Parathyroid adenoma (tissue), 2 donors: ENCODE measurements at regions not wholly inside any gene's neighbourhood (a gene's known extent, or its start where the extent isn't known, plus 50 kb on each side); places are given as distances from the start of the nearest gene placed in this dataset.

ENCODE experiments used
- H2AFZ ChIP-seq: fragments of 300-600 bp; sonication (generic); one replicate; pipeline ENCODE4 v1.7.0; 2017; ENCODE audit warnings: antibody characterized with exemption, mild to moderate bottlenecking
- H3K27ac ChIP-seq: fragments of 300-600 bp; sonication (generic); one replicate; pipeline ENCODE4 v1.7.0; 2017
- H3K27me3 ChIP-seq: fragments of 300-600 bp; sonication (generic); one replicate; pipeline ENCODE4 v1.7.0; 2017; ENCODE audit warnings: low read length; ENCODE audit not compliant: control insufficient read depth, insufficient read depth
- H3K36me3 ChIP-seq: fragments of 300-600 bp; sonication (generic); one replicate; pipeline ENCODE4 v1.7.0; 2017; ENCODE audit warnings: low read length; ENCODE audit not compliant: control insufficient read depth, insufficient read depth
- H3K4me1 ChIP-seq: fragments of 300-600 bp; sonication (generic); one replicate; pipeline ENCODE4 v1.7.0; 2017; ENCODE audit warnings: control low read depth
- H3K4me2 ChIP-seq: fragments of 300-600 bp; sonication (generic); one replicate; pipeline ENCODE4 v1.7.0; 2017; ENCODE audit warnings: low read length
- H3K4me3 ChIP-seq: fragments of 300-600 bp; sonication (generic); one replicate; pipeline ENCODE4 v1.7.0; 2017; ENCODE audit warnings: low read depth, low read length
- H3K79me2 ChIP-seq: fragments of 300-600 bp; sonication (generic); one replicate; pipeline ENCODE4 v1.7.0; 2017; ENCODE audit warnings: control low read depth
- H3K9ac ChIP-seq: fragments of 300-600 bp; sonication (generic); one replicate; pipeline ENCODE4 v1.7.0; 2017; ENCODE audit warnings: mild to moderate bottlenecking
- H3K9me3 ChIP-seq: fragments of 300-600 bp; sonication (generic); one replicate; pipeline ENCODE4 v1.7.0; 2017; ENCODE audit warnings: low read length; ENCODE audit not compliant: control insufficient read depth
- TF ChIP-seq, protein P1 (sequence below): fragments of 300-600 bp; sonication (generic); IDR thresholded peaks from one replicate; pipeline ENCODE4 v1.7.0; 2017; ENCODE audit warnings: antibody characterized with exemption, mild to moderate bottlenecking
- donor health status: primary hyperparathyroidism.

DNA sequence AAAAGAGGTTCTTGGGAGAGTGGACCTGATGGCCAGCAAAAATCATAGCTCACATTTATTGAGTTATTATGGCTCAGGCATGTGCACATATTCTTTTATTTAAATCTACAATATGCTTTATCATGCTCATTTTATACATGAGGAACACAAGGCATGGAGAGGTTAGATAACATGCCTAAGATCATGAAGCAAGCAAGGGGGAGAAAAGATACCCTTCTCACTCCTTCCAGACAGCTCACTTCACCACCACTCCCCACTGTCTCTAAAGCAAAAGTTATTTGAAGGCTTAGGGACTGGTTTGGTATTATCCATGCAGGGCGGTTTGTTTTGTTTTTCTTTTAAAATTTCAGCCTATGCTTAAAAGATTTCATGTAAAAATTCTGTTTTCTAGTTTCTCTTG lies 59.0 kb upstream of the PDE8B start:
- Histone ChIP-seq H3K4me3 (no peak overlapping the region), H3K4me1 (no peaks in the 10 kb centered on the region), H3K27ac (no peak overlapping the region), H3K27me3 (no peaks in the 10 kb centered on the region), H3K79me2 (no peaks in the 10 kb centered on the region), H2AFZ (no peak overlapping the region), H3K9me3 (no peaks in the 10 kb centered on the region), H3K4me2 (no peak overlapping the region), H3K9ac (no peak overlapping the region), H3K36me3 (no peaks in the 10 kb centered on the region)
- TF ChIP-seq, protein P1, sequence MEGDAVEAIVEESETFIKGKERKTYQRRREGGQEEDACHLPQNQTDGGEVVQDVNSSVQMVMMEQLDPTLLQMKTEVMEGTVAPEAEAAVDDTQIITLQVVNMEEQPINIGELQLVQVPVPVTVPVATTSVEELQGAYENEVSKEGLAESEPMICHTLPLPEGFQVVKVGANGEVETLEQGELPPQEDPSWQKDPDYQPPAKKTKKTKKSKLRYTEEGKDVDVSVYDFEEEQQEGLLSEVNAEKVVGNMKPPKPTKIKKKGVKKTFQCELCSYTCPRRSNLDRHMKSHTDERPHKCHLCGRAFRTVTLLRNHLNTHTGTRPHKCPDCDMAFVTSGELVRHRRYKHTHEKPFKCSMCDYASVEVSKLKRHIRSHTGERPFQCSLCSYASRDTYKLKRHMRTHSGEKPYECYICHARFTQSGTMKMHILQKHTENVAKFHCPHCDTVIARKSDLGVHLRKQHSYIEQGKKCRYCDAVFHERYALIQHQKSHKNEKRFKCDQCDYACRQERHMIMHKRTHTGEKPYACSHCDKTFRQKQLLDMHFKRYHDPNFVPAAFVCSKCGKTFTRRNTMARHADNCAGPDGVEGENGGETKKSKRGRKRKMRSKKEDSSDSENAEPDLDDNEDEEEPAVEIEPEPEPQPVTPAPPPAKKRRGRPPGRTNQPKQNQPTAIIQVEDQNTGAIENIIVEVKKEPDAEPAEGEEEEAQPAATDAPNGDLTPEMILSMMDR: no peak

DNA sequence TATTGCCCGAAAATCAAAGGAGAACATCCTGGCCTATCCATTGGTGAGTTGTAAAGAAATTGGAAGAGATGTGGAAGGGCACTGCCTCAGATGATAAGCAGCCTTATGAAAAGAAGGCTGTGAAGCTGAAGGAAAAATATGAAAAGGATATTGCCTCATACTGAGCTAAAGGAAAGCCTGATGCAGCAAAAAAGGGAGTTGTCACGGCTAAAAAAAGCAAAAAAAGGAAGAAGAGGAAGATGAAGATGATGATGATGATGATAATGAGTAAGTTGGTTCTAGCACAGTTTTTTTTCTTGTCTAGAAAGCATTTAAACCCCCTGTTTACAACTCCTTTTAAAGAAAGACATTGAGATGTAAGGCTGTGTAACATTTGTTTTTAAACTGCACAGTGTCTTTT lies 59.8 kb upstream of the ZBED3 start:
- Histone ChIP-seq H3K4me2 (no peak overlapping the region), H2AFZ (no peak overlapping the region), H3K4me3 (no peak overlapping the region), H3K9me3 (no peaks in the 10 kb centered on the region), H3K27me3 (no peaks in the 10 kb centered on the region), H3K9ac (no peak overlapping the region), H3K27ac (no peak overlapping the region), H3K4me1 (no peaks in the 10 kb centered on the region), H3K79me2 (no peaks in the 10 kb centered on the region), H3K36me3 (no peaks in the 10 kb centered on the region)
- TF ChIP-seq, protein P1: no peak

DNA sequence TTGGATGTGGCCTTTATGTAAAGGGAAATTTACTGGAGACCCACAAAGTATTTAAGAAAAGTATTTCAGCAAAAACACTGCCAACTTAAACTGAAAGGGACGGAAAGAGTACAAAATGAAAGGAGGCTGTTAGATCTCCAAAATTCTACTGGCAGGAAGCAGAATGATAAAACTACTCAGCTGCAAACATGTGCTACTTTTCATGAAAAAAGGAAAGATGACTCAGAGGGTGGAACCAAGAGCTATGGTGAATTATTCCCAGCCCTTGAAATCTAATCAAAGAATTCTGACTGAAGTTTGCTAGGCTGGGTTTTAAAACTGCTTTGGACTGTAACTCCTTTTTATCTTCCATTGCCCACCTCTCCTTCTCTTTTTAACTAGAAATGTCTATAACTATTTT lies 58.6 kb upstream of the ZBED3 start:
- TF ChIP-seq, protein P1: no peak
- H3K9ac ChIP-seq: no peak overlapping the region
- H3K27me3 ChIP-seq: no peaks in the 10 kb centered on the region
- no peaks in the 10 kb centered on the region for H3K9me3 ChIP-seq
- no peaks in the 10 kb centered on the region for H3K4me1 ChIP-seq
- no peaks in the 10 kb centered on the region for H3K79me2 ChIP-seq
- H3K27ac ChIP-seq: no peak overlapping the region
- H3K36me3 ChIP-seq: no peaks in the 10 kb centered on the region
- H2AFZ ChIP-seq: no peak overlapping the region
- no peak overlapping the region for H3K4me3 ChIP-seq
- no peak overlapping the region for H3K4me2 ChIP-seq

DNA sequence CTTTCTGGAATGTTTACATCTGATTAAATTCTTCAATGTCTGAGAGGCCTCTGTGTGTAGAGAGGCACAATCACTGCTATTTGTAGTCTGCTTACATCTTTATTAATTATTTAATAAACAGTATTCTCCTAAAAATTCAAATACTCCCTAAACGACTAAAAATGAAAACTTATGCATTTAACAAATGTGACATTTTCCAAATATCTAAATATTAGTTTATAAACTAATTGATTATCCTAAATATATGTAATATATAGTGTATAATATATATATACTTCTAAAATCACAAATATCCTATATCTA lies 57.7 kb upstream of the ZBED3 start:
- peak overlapping the region; percentile 62 for H2AFZ ChIP-seq
- H3K4me2 ChIP-seq: no peak overlapping the region
- no peak overlapping the region for H3K27ac ChIP-seq
- H3K4me1 ChIP-seq: no peaks in the 10 kb centered on the region
- no peaks in the 10 kb centered on the region for H3K79me2 ChIP-seq
- H3K9ac ChIP-seq: no peak overlapping the region
- no peaks in the 10 kb centered on the region for H3K9me3 ChIP-seq
- TF ChIP-seq, protein P1: no peak
- H3K27me3 ChIP-seq: no peaks in the 10 kb centered on the region
- no peak overlapping the region for H3K4me3 ChIP-seq
- no peaks in the 10 kb centered on the region for H3K36me3 ChIP-seq

DNA sequence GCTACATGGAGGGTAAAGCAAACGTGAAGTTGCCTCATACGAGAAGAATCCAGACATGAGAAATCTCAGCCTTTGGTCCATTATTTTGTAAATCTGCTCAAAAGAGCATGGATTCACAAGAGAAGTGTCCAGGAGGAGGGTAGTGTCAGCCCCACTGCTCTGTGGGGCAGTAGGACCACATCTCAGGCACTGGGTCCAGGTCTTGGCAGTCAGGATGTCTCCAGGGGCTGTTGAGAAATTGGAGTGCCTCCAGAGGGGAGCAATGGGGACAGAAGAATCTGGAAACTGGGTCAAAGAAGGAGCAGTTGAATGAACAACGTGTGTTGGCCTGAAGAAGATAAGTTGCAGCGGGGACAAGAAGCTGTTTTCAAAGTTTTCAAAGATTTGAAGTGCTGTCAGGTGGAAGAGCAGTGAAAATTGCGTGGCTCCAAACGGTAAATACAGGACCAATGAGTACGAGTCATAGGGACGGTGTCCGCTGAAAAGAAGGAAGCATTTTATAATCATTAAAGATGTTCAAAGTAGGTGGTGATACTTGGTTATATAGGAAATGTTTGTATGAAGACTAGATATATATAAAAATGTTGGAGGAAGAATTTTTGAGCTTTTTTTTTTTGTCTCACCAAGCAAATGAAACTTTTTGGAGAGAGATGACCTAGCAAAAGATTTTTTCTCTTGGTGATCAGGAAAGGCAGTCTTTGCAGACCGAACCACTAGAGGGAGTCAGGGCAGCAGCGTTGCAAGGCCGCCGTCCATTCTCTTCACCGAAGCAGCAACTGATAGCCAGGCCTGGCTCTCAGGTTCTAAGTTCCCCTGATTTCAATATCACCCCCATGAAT lies 57.1 kb upstream of the ZBED3 start:
- Histone ChIP-seq H3K79me2 (no peaks in the 10 kb centered on the region), H2AFZ (peak overlapping the region; percentile 62), H3K4me1 (no peaks in the 10 kb centered on the region), H3K9me3 (no peaks in the 10 kb centered on the region), H3K27ac (no peak overlapping the region), H3K36me3 (no peaks in the 10 kb centered on the region), H3K27me3 (no peaks in the 10 kb centered on the region), H3K4me2 (no peak overlapping the region), H3K4me3 (no peak overlapping the region), H3K9ac (no peak overlapping the region)
- TF ChIP-seq, protein P1: peak; percentile 89
